ENCODE measurements at regions not wholly inside any gene's neighbourhood (a gene's known extent, or its start where the extent isn't known, plus 50 kb on each side); places are given as distances from the start of the nearest gene placed in this dataset.

- no peak for TF ChIP-seq CTCF (IDR thresholded peaks at IDR 0.05; ENCODE audit: unreplicated experiment)
- Mint-ChIP-seq H3K9me3 (no peaks in the 10 kb centered on the region), H3K27ac (no peak overlapping the region), H3K4me1 (no peaks in the 10 kb centered on the region), H3K27me3 (ENCODE audit: low read depth) (peaks cover 58% of the 10 kb centered on the region), H3K36me3 (no peaks in the 10 kb centered on the region), H3K4me3 (no peak overlapping the region)
- DNase-seq (ENCODE audit: low spot score in 2 of 2, unreplicated experiment in 2 of 2) = no peak
Observed at GRCh38 chr17:79242393-79242792, 167.8 kb downstream of the ENGASE start.

- Mint-ChIP-seq H3K36me3 (no peaks in the 10 kb centered on the region), H3K4me3 (no peak overlapping the region), H3K9me3 (no peaks in the 10 kb centered on the region), H3K27ac (no peak overlapping the region), H3K27me3 (ENCODE audit: low read depth) (peaks cover 57% of the 10 kb centered on the region), H3K4me1 (no peaks in the 10 kb centered on the region)
- no peak for TF ChIP-seq CTCF (IDR thresholded peaks at IDR 0.05; ENCODE audit: unreplicated experiment)
- DNase-seq (ENCODE audit: low spot score in 2 of 2, unreplicated experiment in 2 of 2) = no peak
Observed at GRCh38 chr17:79241616-79242015, 167.0 kb downstream of the ENGASE start.

GRCh38 chr17:79239205-79239604, 164.6 kb downstream of the ENGASE start:
- no peak for TF ChIP-seq CTCF (IDR thresholded peaks at IDR 0.05; ENCODE audit: unreplicated experiment)
- H3K27me3 Mint-ChIP-seq (ENCODE audit: low read depth) = peaks cover 50% of the 10 kb centered on the region

GRCh38 chr17:79237448-79238053, 162.9 kb downstream of the ENGASE start:
- H3K4me1 Mint-ChIP-seq = no peaks in the 10 kb centered on the region
- H3K36me3 Mint-ChIP-seq = no peaks in the 10 kb centered on the region
- no peak for DNase-seq (ENCODE audit: low spot score in 2 of 2, unreplicated experiment in 2 of 2)
- H3K9me3 Mint-ChIP-seq = no peaks in the 10 kb centered on the region
- no peak overlapping the region for H3K27ac Mint-ChIP-seq
- H3K27me3 Mint-ChIP-seq (ENCODE audit: low read depth) = peaks cover 47% of the 10 kb centered on the region
- H3K4me3 Mint-ChIP-seq = no peak overlapping the region
- no peak for TF ChIP-seq CTCF (IDR thresholded peaks at IDR 0.05; ENCODE audit: unreplicated experiment)

More at GRCh38 chr17:79239205-79239604, 164.6 kb downstream of the ENGASE start:
- Mint-ChIP-seq H3K4me1 (no peaks in the 10 kb centered on the region), H3K36me3 (no peaks in the 10 kb centered on the region), H3K4me3 (no peak overlapping the region), H3K9me3 (no peaks in the 10 kb centered on the region), H3K27ac (no peak overlapping the region)
- DNase-seq (ENCODE audit: low spot score in 2 of 2, unreplicated experiment in 2 of 2) = no peak

- Mint-ChIP-seq H3K36me3 (no peaks in the 10 kb centered on the region), H3K9me3 (peaks cover 4% of the 10 kb centered on the region), H3K4me3 (no peak overlapping the region), H3K27me3 (ENCODE audit: low read depth) (peaks cover 42% of the 10 kb centered on the region), H3K4me1 (no peaks in the 10 kb centered on the region), H3K27ac (no peak overlapping the region)
- DNase-seq (ENCODE audit: low spot score in 2 of 2, unreplicated experiment in 2 of 2) = no peak
- TF ChIP-seq CTCF (IDR thresholded peaks at IDR 0.05; ENCODE audit: unreplicated experiment) = no peak
Observed at GRCh38 chr17:79235808-79236207, 161.2 kb downstream of the ENGASE start.
